OCI-LY3 (cell line): ENCODE measurements at regions not wholly inside any gene's neighbourhood (a gene's known extent, or its start where the extent isn't known, plus 50 kb on each side); places are given as distances from the start of the nearest gene placed in this dataset.

Experiments used
- H2AFZ ChIP-seq: fragments of 200-600, 300-600 bp; shearing (Covaris generic); 2 replicates; pipeline ENCODE4 v1.6.0; 2014; ENCODE audit warnings: antibody characterized with exemption, low read depth, low read length
- H3K27ac ChIP-seq: fragments of 200-600, 300-600 bp; sonication (generic); 2 replicates; pipeline ENCODE4 v1.5.1; 2014; ENCODE audit warnings: mild to moderate bottlenecking, low read length, moderate library complexity, mixed read lengths
- H3K27me3 ChIP-seq: fragments of 200-600, 300-600 bp; sonication (generic); 2 replicates; pipeline ENCODE4 v1.6.1; 2014; ENCODE audit warnings: low read depth, low read length, mixed read lengths
- H3K36me3 ChIP-seq: fragments of 200-600, 300-600 bp; sonication (generic); replicated peaks from 2 replicates; pipeline ENCODE3; 2014; ENCODE audit warnings: low read depth, low read length, mixed read lengths
- H3K4me1 ChIP-seq: fragments of 300-600, 200-600 bp; sonication (generic); 2 replicates; pipeline ENCODE4 v1.6.1; 2014; ENCODE audit warnings: low read length, mixed read lengths
- H3K4me2 ChIP-seq: fragments of 200-600, 300-600 bp; sonication (generic); 2 replicates; pipeline ENCODE4 v1.6.1; 2014; ENCODE audit warnings: low read length, mixed read lengths
- H3K4me3 ChIP-seq: fragments of 300-600, 200-600 bp; sonication (generic); 2 replicates; pipeline ENCODE4 v1.5.1; 2014; ENCODE audit warnings: antibody characterized with exemption, mild to moderate bottlenecking, low read length, moderate library complexity
- H3K79me2 ChIP-seq: fragments of 300-600, 200-600 bp; shearing (Covaris generic); 2 replicates; pipeline ENCODE4 v1.6.1; 2014; ENCODE audit warnings: mild to moderate bottlenecking, low read length, mixed read lengths
- H3K9ac ChIP-seq: fragments of 300-600, 200-600 bp; shearing (Covaris generic); 2 replicates; pipeline ENCODE4 v1.6.0; 2014; ENCODE audit warnings: mild to moderate bottlenecking, low read length, moderate library complexity
- H3K9me3 ChIP-seq: fragments of 200-600, 300-600 bp; shearing (Covaris generic); 2 replicates; pipeline ENCODE4 v1.6.1; 2014; ENCODE audit warnings: low read length, mixed read lengths; ENCODE audit not compliant: insufficient read depth
- H4K20me1 ChIP-seq: fragments of 200-600, 300-600 bp; sonication (generic); 2 replicates; pipeline ENCODE4 v1.6.1; 2016; ENCODE audit warnings: low read length, mixed read lengths; ENCODE audit not compliant: insufficient read depth
- CTCF ChIP-seq: fragments of 200-600, 300-600 bp; sonication (generic); IDR thresholded peaks from 2 replicates; pipeline ENCODE4 v1.5.1; 2014; ENCODE audit warnings: antibody characterized with exemption, low read length, low read depth
- EZH2phosphoT487 ChIP-seq: fragments of 200-600 bp; shearing (Covaris generic); IDR thresholded peaks from 2 replicates; pipeline ENCODE4 v1.6.1; 2018; ENCODE audit warnings: antibody characterized with exemption, mixed run types, low read depth

GRCh38 chr5:123874600-123875201 is 362.7 kb downstream of the CSNK1G3 start:
- TF ChIP-seq EZH2phosphoT487 (no peak), CTCF (no peak)
- H3K4me3 ChIP-seq: no peak overlapping the region
- H3K9ac ChIP-seq: no peak overlapping the region

GRCh38 chr5:123873846-123874245 is 361.9 kb downstream of the CSNK1G3 start:
- no peak overlapping the region for H3K4me2 ChIP-seq
- no peaks in the 10 kb centered on the region for H3K4me1 ChIP-seq
- no peak overlapping the region for H3K27ac ChIP-seq
- H2AFZ ChIP-seq: no peak overlapping the region
- no peaks in the 10 kb centered on the region for H3K79me2 ChIP-seq
- no peaks in the 10 kb centered on the region for H4K20me1 ChIP-seq
- no peak overlapping the region for H3K9ac ChIP-seq
- TF ChIP-seq CTCF (no peak), EZH2phosphoT487 (no peak)
- no peak overlapping the region for H3K4me3 ChIP-seq
- no peaks in the 10 kb centered on the region for H3K9me3 ChIP-seq
- no peaks in the 10 kb centered on the region for H3K27me3 ChIP-seq
- H3K36me3 ChIP-seq: no peaks in the 10 kb centered on the region

More at GRCh38 chr5:123874600-123875201, 362.7 kb downstream of the CSNK1G3 start:
- Histone ChIP-seq H3K27me3 (no peaks in the 10 kb centered on the region), H4K20me1 (no peaks in the 10 kb centered on the region), H3K4me2 (no peak overlapping the region), H3K9me3 (no peaks in the 10 kb centered on the region), H3K79me2 (no peaks in the 10 kb centered on the region), H2AFZ (no peak overlapping the region), H3K36me3 (no peaks in the 10 kb centered on the region), H3K4me1 (no peaks in the 10 kb centered on the region), H3K27ac (no peak overlapping the region)

- Histone ChIP-seq H3K9ac (no peak overlapping the region), H3K4me2 (no peak overlapping the region), H3K9me3 (no peaks in the 10 kb centered on the region), H2AFZ (no peak overlapping the region), H3K79me2 (no peaks in the 10 kb centered on the region), H3K27me3 (no peaks in the 10 kb centered on the region), H3K4me1 (no peaks in the 10 kb centered on the region), H3K36me3 (no peaks in the 10 kb centered on the region), H4K20me1 (no peaks in the 10 kb centered on the region), H3K4me3 (no peak overlapping the region), H3K27ac (no peak overlapping the region)
- no peak for TF ChIP-seq EZH2phosphoT487
- TF ChIP-seq CTCF: no peak
Measured at GRCh38 chr5:123871373-123871772, 359.4 kb downstream of the CSNK1G3 start.

GRCh38 chr5:123868881-123869280 is 356.9 kb downstream of the CSNK1G3 start:
- no peak overlapping the region for H3K9ac ChIP-seq
- no peaks in the 10 kb centered on the region for H3K36me3 ChIP-seq
- no peak overlapping the region for H3K4me2 ChIP-seq
- H3K4me3 ChIP-seq: no peak overlapping the region
- no peak for TF ChIP-seq EZH2phosphoT487
- no peak for TF ChIP-seq CTCF
- H2AFZ ChIP-seq: no peak overlapping the region
- H3K27ac ChIP-seq: no peak overlapping the region
- H3K4me1 ChIP-seq: no peaks in the 10 kb centered on the region
- no peaks in the 10 kb centered on the region for H3K79me2 ChIP-seq
- no peaks in the 10 kb centered on the region for H4K20me1 ChIP-seq
- H3K27me3 ChIP-seq: no peaks in the 10 kb centered on the region
- no peaks in the 10 kb centered on the region for H3K9me3 ChIP-seq
